H1 (cell line): ENCODE measurements at regions not wholly inside any gene's neighbourhood (a gene's known extent, or its start where the extent isn't known, plus 50 kb on each side); places are given as distances from the start of the nearest gene placed in this dataset.

Experiments
- ATF2 ChIP-seq: IDR thresholded peaks from 2 replicates; pipeline ENCODE4 v1.6.1; 2012; ENCODE audit warnings: low read length, inconsistent platforms
- BRCA1 ChIP-seq: IDR thresholded peaks from 2 replicates; pipeline ENCODE4 v1.6.1; 2012; ENCODE audit warnings: low read depth, low read length, improper control_type of control experiment
- RFX5 ChIP-seq: IDR thresholded peaks from 2 replicates; pipeline ENCODE4 v1.6.1; 2011; ENCODE audit warnings: low read depth, low read length, improper control_type of control experiment, borderline replicate concordance

- TF ChIP-seq ATF2 (no peak), BRCA1 (no peak), RFX5 (no peak)
These were observed 447.3 kb upstream of the CITED2 start (continued) for GRCh38 chr6:139821676-139822223.
